ENCODE measurements at regions not wholly inside any gene's neighbourhood (a gene's known extent, or its start where the extent isn't known, plus 50 kb on each side); places are given as distances from the start of the nearest gene placed in this dataset.

DNA sequence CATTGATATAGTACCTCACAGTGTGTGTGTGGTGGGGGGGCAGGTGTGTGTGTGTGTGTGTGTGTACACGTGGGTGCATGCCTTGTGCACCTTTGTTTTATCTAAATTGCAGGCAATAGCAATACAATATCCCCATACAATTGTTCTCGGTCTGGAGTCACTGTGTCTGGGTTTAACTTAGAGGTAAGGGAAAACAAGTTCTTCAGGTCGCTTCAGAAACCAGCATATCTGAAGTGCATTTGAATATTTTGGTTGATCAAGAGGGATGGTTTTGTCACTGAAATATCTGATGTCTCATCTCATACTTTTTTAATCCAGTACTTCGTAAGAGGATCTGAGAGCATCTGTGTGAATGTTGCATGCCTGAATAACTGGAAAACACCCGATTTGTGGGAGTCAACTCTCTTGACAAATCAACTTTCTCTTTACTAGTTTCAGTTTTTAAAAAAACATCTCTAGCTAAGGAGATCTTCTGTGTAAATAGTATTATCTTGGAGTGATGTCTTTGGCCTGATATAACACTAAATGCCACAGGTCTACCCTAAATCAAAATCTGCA, 206.8 kb upstream of the NR2F2 start:
- TF ChIP-seq POLR2AphosphoS5 (IDR thresholded peaks at IDR 0.05) (no peak), POLR2A (IDR thresholded peaks at IDR 0.05) (no peak)
